ENCODE measurements at regions not wholly inside any gene's neighbourhood (a gene's known extent, or its start where the extent isn't known, plus 50 kb on each side); places are given as distances from the start of the nearest gene placed in this dataset.

DNA sequence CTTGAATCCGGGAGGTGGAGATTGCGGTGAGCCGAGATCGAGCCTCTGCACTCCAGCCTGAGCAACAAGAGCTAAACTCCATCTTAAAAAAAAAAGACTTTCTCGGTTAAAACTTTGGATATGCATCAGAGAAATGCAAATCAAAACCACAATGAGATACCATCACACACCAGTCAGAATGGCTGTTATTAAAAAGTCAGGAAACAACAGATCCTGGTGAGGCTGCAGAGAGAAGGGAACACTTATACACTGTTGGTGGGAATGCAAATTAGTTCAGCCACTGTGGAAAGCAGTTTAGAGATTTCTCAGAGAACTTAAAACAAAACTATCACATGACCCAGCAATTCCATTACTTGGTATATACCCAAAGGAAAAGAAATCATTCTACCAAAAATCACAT lies 619.4 kb upstream of the KIRREL3 start:
- no peak for DNase-seq (ENCODE audit: low read depth)
- no peak for TF ChIP-seq CTCF (IDR thresholded peaks at IDR 0.05; ENCODE audit: insufficient read depth, low read length)
- H3K4me3 ChIP-seq (ENCODE audit: low read depth, low read length) = no peak overlapping the region

- H3K4me3 ChIP-seq (ENCODE audit: low read depth, low read length) = no peak overlapping the region
- TF ChIP-seq CTCF (IDR thresholded peaks at IDR 0.05; ENCODE audit: insufficient read depth, low read length) = no peak
- DNase-seq (ENCODE audit: low read depth) = no peak
Observed at GRCh38 chr11:127618721-127619120, 618.2 kb upstream of the KIRREL3 start.

GRCh38 chr11:127616158-127616557 lies 615.6 kb upstream of the KIRREL3 start:
- no peak overlapping the region for H3K4me3 ChIP-seq (ENCODE audit: low read depth, low read length)
- DNase-seq (ENCODE audit: low read depth) = no peak
- TF ChIP-seq CTCF (IDR thresholded peaks at IDR 0.05; ENCODE audit: insufficient read depth, low read length) = no peak

GRCh38 chr11:127612607-127613006 lies 612.0 kb upstream of the KIRREL3 start:
- DNase-seq (ENCODE audit: low read depth) = no peak
- H3K4me3 ChIP-seq (ENCODE audit: low read depth, low read length) = no peak overlapping the region
- no peak for TF ChIP-seq CTCF (IDR thresholded peaks at IDR 0.05; ENCODE audit: insufficient read depth, low read length)

- no peak overlapping the region for H3K4me3 ChIP-seq (ENCODE audit: low read depth, low read length)
- TF ChIP-seq CTCF (IDR thresholded peaks at IDR 0.05; ENCODE audit: insufficient read depth, low read length) = no peak
- no peak for DNase-seq (ENCODE audit: low read depth)
Observed at GRCh38 chr11:127609025-127609773, 608.6 kb upstream of the KIRREL3 start.

DNA sequence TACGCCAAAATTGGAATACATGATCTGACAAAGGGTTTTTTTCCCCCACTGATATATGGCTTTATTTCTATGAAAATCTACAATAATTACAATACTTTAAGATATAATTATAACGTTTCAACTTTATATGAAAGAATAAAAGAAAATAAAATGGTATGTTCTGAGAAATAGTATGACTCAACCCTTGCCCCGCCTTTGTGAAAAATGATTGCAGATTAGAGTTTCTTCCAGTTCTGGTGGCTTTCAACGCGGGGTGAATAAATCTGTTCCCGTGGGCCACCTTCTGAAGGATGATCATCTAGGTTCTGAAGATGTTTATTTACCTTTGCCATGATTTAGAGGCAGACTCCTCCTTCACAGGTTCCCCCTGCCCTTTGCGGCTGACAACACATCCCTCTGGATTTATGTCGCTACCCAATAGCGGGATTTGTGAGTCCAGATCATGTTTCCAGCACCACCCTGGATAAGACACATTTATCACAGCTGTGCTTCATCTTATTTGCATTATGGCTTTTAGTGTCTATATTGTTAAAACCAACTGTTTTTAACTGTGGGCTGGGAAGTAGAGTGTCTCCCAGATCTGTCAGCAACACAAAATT lies 607.0 kb upstream of the KIRREL3 start:
- DNase-seq (ENCODE audit: low read depth) = no peak
- TF ChIP-seq CTCF (IDR thresholded peaks at IDR 0.05; ENCODE audit: insufficient read depth, low read length) = no peak
- H3K4me3 ChIP-seq (ENCODE audit: low read depth, low read length) = no peak overlapping the region

All from fibroblast of the aortic adventitia (primary cell).